GM19372 (cell line): ENCODE measurements at regions not wholly inside any gene's neighbourhood (a gene's known extent, or its start where the extent isn't known, plus 50 kb on each side); places are given as distances from the start of the nearest gene placed in this dataset.
"Not testable (repeated sequence)": the region's sequence is repeated elsewhere in the genome, so short reads cannot be mapped to it uniquely, and the experiment has no call there.

ENCODE experiments used
- ATAC-seq: cut with Tn5 transposase; IDR thresholded peaks from one replicate; pipeline ENCODE4 v1.9.1; 2021; ENCODE audit warnings: mild to moderate bottlenecking, low read depth, moderate library complexity; ENCODE audit not compliant: unreplicated experiment

DNA sequence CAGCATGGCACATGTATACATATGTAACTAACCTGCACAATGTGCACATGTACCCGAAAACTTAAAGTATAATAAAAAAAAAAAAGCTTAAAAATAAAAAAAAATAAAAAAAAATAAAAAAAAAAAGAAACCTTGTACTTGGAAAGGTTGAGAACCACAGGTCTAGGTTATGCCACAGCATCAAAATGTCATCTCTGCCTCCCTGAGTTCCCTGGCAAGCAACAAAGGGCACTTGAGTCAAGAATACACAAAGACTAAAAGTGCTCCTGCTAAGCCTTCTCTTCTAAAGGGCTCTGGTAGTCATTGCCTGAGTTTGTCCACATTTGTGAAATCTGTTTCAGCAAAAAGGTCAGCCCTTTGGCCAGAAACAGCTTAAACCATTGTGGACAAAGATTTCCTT is 395.8 kb upstream of the CCDC54 start:
- no peak for ATAC-seq

DNA sequence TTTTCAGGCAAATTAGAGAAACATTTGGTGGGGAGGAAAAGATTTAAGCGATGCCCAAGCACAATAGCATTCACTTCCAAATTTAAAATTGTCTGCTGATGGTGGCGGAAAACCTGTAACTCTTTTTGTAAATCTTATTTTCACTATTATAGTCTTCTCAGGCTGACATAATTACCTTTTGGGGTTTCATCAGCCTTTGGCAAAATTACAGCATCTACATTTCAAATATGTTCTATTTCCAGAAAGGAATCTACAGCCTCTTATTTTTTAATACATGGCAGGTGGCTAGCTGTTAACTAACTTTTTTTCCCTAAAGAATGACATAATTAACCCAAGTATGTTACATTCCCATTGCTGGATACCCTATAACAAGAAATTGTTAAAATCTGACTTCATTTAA is 391.5 kb upstream of the CCDC54 start:
- ATAC-seq, result no peak

- ATAC-seq, result peak; percentile 66
Measured at GRCh38 chr3:106998841-106999682, 378.2 kb upstream of the CCDC54 start.

- ATAC-seq, result no peak
Measured at GRCh38 chr3:107001635-107002034, 375.6 kb upstream of the CCDC54 start.

GRCh38 chr3:107005352-107005751 is 371.9 kb upstream of the CCDC54 start:
- not testable (repeated sequence) for ATAC-seq

DNA sequence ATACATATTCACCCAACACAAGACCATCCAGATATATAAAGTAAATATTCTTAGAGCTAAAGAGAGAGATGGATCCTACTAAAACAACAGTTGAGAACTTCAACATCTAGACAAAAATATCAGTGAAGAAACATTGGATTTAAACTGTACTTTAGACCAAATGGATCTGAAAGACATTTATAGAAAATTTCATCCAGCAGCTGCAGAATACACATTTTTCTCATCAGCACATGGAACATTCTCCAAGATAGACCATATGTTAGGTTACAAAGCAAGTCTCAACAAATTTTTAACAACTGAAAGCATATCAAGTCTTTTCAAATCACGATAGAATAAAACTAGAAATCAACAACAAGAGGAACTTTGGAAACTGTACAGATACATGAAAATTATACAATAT is 369.0 kb upstream of the CCDC54 start:
- no peak for ATAC-seq

- no peak for ATAC-seq
Measured at GRCh38 chr3:107013641-107014040, 363.6 kb upstream of the CCDC54 start.

DNA sequence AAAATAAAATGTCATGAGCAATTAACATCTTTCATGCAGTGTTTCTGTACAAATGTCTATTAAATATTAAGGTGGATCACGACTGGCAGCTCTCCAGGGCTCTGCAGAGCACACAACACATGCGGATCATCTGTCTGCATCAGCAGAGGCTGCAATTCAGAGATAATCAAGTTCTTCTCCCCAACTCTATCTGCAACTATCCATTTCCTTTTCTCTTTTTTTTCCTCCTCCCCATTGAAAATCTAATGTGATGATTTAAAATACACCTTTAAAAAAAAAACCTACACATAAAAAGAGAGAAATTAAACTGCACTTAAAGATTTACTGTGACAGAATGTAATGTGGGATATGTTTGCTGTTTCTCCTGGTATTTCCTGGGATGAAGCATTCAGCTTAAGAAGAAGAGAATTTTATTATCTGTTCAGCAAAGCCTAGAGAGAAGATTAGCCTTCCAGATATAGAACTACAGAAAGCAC is 352.6 kb upstream of the CCDC54 start:
- no peak for ATAC-seq

DNA sequence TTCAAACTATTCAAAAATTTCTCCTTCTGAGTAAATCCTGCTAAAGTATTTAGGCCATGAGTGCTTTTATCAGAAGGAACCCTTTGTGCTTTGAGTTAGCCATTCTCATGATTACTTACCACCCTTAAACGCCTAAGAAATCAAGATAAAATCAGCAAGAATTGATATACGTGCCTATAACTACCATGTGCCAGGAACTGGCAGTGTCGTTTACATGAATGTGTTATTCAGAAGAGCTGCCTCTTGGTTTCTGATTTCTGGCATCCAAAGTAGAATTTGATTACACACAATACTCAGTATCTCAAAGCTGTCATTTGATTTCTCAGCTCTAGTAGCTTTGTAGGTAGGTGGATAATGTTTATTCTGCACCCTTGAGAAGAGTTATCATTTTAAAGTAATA is 351.3 kb upstream of the CCDC54 start:
- no peak for ATAC-seq

DNA sequence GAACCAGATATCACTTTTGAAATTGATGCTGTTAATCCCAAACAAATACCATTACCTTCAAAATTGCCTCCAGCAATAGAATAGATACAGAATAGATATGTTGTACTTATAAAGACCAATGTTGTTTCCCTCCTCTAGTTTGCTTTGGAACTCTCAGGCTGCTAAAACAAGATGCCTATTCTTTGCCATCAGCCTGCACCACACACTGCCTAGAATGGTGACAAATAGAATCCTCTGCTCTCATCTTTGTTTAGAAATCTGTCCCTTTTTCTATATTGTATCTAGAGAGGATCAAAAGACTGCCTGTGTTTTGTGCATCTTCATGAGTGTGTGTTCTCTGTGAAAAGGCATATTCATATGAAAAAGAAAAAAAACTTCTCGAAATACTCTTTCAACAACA is 349.2 kb upstream of the CCDC54 start:
- no peak for ATAC-seq

DNA sequence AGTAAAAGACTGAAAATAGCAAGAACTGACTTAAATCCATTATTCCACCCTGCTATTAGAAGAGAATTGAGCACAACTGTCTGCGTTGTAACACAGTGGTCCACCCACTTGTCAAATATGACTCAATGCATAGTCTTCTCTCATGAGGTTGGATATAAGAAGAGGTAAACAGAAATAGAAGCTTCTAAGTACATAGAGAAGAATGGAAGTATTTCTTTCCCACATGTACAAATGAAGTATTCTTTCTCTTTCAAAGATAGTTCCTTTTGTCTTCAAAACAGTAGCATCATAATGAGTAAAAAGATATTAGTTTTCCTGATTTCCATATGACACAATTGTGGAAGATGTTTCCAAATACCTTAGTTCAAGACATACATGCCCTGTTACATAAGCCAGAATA is 348.6 kb upstream of the CCDC54 start:
- ATAC-seq, result no peak

GRCh38 chr3:107032111-107032510 is 345.1 kb upstream of the CCDC54 start:
- no peak for ATAC-seq

DNA sequence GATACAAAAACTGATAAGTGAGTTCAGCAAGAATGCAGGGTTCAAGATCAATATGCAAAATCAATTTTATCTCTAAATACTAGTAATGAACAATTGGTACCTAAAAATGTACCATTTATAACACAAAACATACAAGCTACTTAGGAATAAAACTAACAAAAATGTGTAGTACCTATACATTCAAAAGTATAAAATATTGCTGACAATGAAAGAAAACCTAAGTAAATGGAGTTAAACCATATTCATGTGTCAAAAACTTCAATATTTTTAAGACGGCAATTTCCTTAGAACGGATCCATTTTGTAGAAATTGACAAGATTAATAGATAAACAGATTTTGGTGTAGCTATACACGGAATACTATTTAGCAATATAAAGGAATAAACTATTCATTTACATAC is 343.1 kb upstream of the CCDC54 start:
- no peak for ATAC-seq

GRCh38 chr3:107035176-107035575 is 342.1 kb upstream of the CCDC54 start:
- no peak for ATAC-seq

GRCh38 chr3:107044677-107045076 is 332.6 kb upstream of the CCDC54 start:
- ATAC-seq, result no peak

GRCh38 chr3:107045791-107046190 is 331.4 kb upstream of the CCDC54 start:
- ATAC-seq, result no peak

DNA sequence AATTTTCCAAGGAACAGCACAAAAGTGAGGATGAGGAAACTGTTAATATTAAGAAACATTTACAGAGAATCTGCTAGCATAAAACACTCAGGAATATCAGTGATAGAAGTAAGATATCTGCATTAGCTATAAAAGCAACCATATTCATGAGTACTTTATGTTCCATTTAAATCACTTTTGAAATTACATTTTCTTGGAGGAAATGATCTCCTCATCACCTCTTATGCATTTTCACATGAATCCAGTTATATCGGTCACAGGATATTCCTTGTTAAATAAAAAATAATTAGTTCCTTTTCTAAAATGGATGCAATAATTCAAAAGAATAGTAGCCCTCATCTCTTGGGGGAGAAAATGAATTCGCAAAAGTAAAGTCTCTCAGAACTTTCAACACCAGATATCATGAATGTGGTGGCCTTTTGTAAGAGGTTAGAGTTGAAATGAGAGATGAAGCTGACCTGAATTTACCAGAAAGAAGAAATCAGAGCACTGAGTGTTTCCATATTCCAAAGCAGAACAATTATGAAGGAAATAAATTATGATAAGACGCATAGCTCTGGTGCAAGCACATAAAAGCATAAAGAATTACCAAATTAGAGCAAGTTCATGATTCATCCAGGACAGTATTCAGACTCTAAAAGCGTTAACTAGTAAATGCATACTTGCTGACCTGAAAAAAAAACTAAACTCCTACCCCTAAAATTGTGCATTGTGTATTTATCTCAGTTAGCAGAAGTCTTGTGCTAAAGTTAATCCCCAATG is 321.9 kb upstream of the CCDC54 start:
- ATAC-seq, result no peak

DNA sequence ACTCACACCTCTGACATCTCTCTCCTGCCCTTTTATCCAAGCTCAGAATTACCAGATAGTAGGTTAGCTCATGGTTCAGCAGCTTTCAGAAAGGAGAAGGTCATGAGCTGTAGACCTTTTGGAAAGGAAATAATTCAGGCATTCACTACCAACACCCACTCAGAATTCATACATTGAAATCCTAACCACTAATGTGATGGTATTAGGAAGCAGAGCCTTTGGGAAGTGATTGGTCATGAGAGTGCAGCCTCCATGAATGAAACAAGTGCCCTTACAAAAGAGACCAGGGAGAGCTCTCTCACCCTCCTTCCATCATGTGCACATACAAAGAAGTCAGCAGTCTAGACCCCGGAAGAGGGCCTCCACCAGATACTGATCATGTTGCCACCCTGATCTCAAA is 315.8 kb upstream of the CCDC54 start:
- no peak for ATAC-seq

- ATAC-seq, result no peak
Measured at GRCh38 chr3:107062310-107062709, 314.9 kb upstream of the CCDC54 start.

DNA sequence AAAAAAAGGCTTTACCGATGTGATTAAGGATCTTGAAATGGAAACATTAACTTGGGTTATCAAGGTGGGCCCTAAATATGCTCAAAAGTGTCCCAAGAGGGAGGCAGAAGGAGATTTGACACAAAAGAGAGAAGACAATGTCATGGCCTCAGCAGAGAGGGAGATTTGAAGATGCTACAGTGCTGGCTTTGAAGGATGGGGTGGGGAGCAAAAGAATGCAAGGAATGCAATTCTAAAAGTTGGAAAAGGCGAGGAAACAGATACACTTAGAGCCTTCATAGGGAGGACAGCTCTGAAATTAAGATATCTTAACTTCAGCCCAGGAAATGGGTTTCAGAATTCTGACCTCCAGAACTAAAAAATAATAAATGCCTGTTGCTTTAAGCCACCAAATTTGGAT is 314.5 kb upstream of the CCDC54 start:
- ATAC-seq, result no peak

DNA sequence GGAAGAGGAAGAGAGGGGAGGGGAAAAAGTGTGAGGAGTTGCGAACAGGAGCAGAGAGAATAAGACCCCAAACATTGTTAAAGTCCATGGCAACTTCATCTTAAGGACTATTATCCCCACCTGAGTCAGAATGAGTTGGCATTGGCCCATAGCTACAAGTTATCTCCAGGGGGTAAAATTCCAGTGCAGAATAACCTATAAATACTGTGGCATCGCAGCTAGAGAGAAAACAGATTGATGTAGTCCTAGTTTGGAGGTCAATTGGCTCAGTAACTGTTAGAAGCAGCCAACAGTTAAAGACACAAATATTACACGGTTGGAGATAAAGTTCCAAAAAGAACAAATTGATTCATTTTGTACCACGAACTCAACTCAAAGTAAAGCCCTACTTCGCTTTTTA is 313.9 kb upstream of the CCDC54 start:
- no peak for ATAC-seq
